ENCODE measurements at regions not wholly inside any gene's neighbourhood (a gene's known extent, or its start where the extent isn't known, plus 50 kb on each side); places are given as distances from the start of the nearest gene placed in this dataset.

GRCh38 chr11:70741085-70741484, 342.8 kb downstream of the CTTN start:
- TF ChIP-seq TAF1 (IDR thresholded peaks at IDR 0.05; ENCODE audit: low read depth) (no peak), EZH2 (IDR thresholded peaks at IDR 0.05; ENCODE audit: borderline replicate concordance, insufficient read depth, low read length, poor library complexity, severe bottlenecking) (no peak), CTCF (IDR thresholded peaks at IDR 0.05; ENCODE audit: poor library complexity, severe bottlenecking) (no peak), REST (IDR thresholded peaks at IDR 0.05; ENCODE audit: borderline replicate concordance) (no peak), MXI1 (conservative IDR thresholded peaks at IDR 0.05; ENCODE audit: poor library complexity, severe bottlenecking) (no peak), POLR2AphosphoS5 (IDR thresholded peaks at IDR 0.05) (no peak), EP300 (conservative IDR thresholded peaks at IDR 0.05; ENCODE audit: poor library complexity, severe bottlenecking) (no peak), RAD21 (conservative IDR thresholded peaks at IDR 0.05) (no peak)
